SK-N-SH (cell line): ENCODE measurements at regions not wholly inside any gene's neighbourhood (a gene's known extent, or its start where the extent isn't known, plus 50 kb on each side); places are given as distances from the start of the nearest gene placed in this dataset.

Source experiments
- CTCF ChIA-PET: fragments of 300-600, 350-600 bp; formaldehyde crosslinking; extraction: SDS; loops from one replicate; lab custom pipeline; 2021; lab: Yijun Ruan, JAX
- POLR2A ChIA-PET: fragments of 350-600 bp; sonication (Branson Sonifier 250); formaldehyde crosslinking; extraction: SDS; loops from one replicate; lab custom pipeline; 2020; ENCODE audit warnings: antibody characterized with exemption, inconsistent platforms; lab: Yijun Ruan, JAX
- DNase-seq: peaks from one replicate; pipeline ENCODE4 v3.0.0; 2012
- H2AFZ ChIP-seq: fragments of 200-600 bp; sonication (generic); 2 replicates; pipeline ENCODE4 v1.8.1; 2016; ENCODE audit warnings: antibody characterized with exemption, mild to moderate bottlenecking, low read depth
- H3F3A ChIP-seq: fragments of 200-600 bp; sonication (generic); replicated peaks from 2 replicates; pipeline ENCODE3; 2016; ENCODE audit warnings: antibody characterized with exemption, mild to moderate bottlenecking; ENCODE audit not compliant: insufficient read depth
- H3K27ac ChIP-seq, 2 experiments: fragments of 200-500 bp in 1 of 2; fragments of 200-600 bp in 1 of 2; sonication (Bioruptor generic) in 1 of 2; sonication (generic), shearing (Covaris generic) in 1 of 2; 2 replicates each; pipeline versions ENCODE4 v1.5.1 to v1.6.1; 2014 to 2016; ENCODE audit warnings: low read depth in 2 of 2, inconsistent platforms in 1 of 2, low read length in 1 of 2, mild to moderate bottlenecking in 1 of 2, mixed read lengths in 1 of 2
- H3K27me3 ChIP-seq: fragments of 200-600 bp; sonication (generic), shearing (Covaris generic); 2 replicates; pipeline ENCODE4 v1.6.1; 2016; ENCODE audit warnings: mixed run types; ENCODE audit not compliant: insufficient read depth
- H3K36me3 ChIP-seq, 2 experiments: fragments of 200-500 bp in 1 of 2; fragments of 200-600 bp in 1 of 2; sonication (Bioruptor generic) in 1 of 2; sonication (generic) in 1 of 2; replicated peaks in 1 of 2; 2 replicates each; pipeline versions ENCODE3 to v1.5.1; 2014 to 2016; ENCODE audit warnings: low read length in 1 of 2, mild to moderate bottlenecking in 1 of 2; ENCODE audit not compliant: insufficient read depth in 2 of 2, control insufficient read depth in 1 of 2
- H3K4me1 ChIP-seq, 2 experiments: fragments of 200-500 bp in 1 of 2; fragments of 200-600 bp in 1 of 2; sonication (Bioruptor generic) in 1 of 2; sonication (generic), shearing (Covaris generic) in 1 of 2; 2 replicates each; pipeline versions ENCODE4 v1.5.1 to v1.6.1; 2014 to 2016; ENCODE audit warnings: low read depth in 1 of 2, low read length in 1 of 2, mixed run types in 1 of 2; ENCODE audit not compliant: insufficient read depth in 2 of 2, control insufficient read depth in 1 of 2
- H3K4me2 ChIP-seq: fragments of 200-600 bp; sonication (generic), shearing (Covaris generic); 2 replicates; pipeline ENCODE4 v1.6.1; 2017; ENCODE audit warnings: mixed run types
- H3K4me3 ChIP-seq, 2 experiments: fragments of 200-500 bp in 1 of 2; fragments of 200-600 bp in 1 of 2; sonication (Bioruptor generic) in 1 of 2; sonication (generic), shearing (Covaris generic) in 1 of 2; 2 replicates each; pipeline versions ENCODE4 v1.5.1 to v1.8.1; 2014 to 2016; ENCODE audit warnings: low read depth in 2 of 2, inconsistent platforms in 1 of 2, low read length in 1 of 2, mild to moderate bottlenecking in 1 of 2, mixed read lengths in 1 of 2, moderate library complexity in 1 of 2
- H3K79me2 ChIP-seq: fragments of 200-600 bp; sonication (generic); 2 replicates; pipeline ENCODE4 v1.8.1; 2017; ENCODE audit warnings: mild to moderate bottlenecking; ENCODE audit not compliant: insufficient read depth
- H3K9ac ChIP-seq: fragments of 200-600 bp; sonication (generic); 2 replicates; pipeline ENCODE4 v1.6.1; 2017; ENCODE audit warnings: mixed run types
- H3K9me2 ChIP-seq: fragments of 200-600 bp; sonication (generic); 2 replicates; pipeline ENCODE4 v1.6.1; 2017; ENCODE audit warnings: mixed run types
- H3K9me3 ChIP-seq: fragments of 200-600 bp; sonication (generic); 2 replicates; pipeline ENCODE4 v1.6.1; 2017; ENCODE audit warnings: mixed run types, mild to moderate bottlenecking, moderate library complexity
- H4K20me1 ChIP-seq: fragments of 200-600 bp; sonication (generic); 2 replicates; pipeline ENCODE4 v1.6.1; 2017; ENCODE audit warnings: mild to moderate bottlenecking, mixed run types; ENCODE audit not compliant: insufficient read depth
- CHD2 ChIP-seq: fragments of 150-350 bp; IDR thresholded peaks from 2 replicates; pipeline ENCODE4 v1.6.1; 2018; ENCODE audit warnings: low read length; ENCODE audit not compliant: partially characterized antibody
- EP300 ChIP-seq, 2 experiments: IDR thresholded peaks; 2 replicates each; pipeline versions ENCODE4 v1.4.0 to v1.6.1; 2012; ENCODE audit warnings: borderline replicate concordance in 1 of 2, low read depth in 1 of 2, low read length in 1 of 2
- FOSL2 ChIP-seq: IDR thresholded peaks from 2 replicates; pipeline ENCODE4 v1.4.0; 2012; ENCODE audit warnings: low read depth, mild to moderate bottlenecking, moderate library complexity, borderline replicate concordance
- MEF2A ChIP-seq: IDR thresholded peaks from 2 replicates; pipeline ENCODE4 v1.4.0; 2012; ENCODE audit warnings: low read depth, borderline replicate concordance
- MXI1 ChIP-seq: IDR thresholded peaks from 2 replicates; pipeline ENCODE4 v1.6.1; 2012; ENCODE audit warnings: mild to moderate bottlenecking, low read depth, low read length, improper control_type of control experiment
- NRF1 ChIP-seq: IDR thresholded peaks from 2 replicates; pipeline ENCODE4 v1.6.1; 2012; ENCODE audit warnings: low read depth, mild to moderate bottlenecking, low read length
- POLR2AphosphoS5 ChIP-seq: IDR thresholded peaks from 2 replicates; pipeline ENCODE4 v1.6.1; 2012; ENCODE audit warnings: low read depth, low read length
- RAD21 ChIP-seq: IDR thresholded peaks from 2 replicates; pipeline ENCODE4 v1.6.1; 2012; ENCODE audit warnings: mild to moderate bottlenecking, low read length
- RXRA ChIP-seq: IDR thresholded peaks from 2 replicates; pipeline ENCODE4 v1.4.0; 2012; ENCODE audit warnings: low read depth, mild to moderate bottlenecking, borderline replicate concordance
- SMC3 ChIP-seq: IDR thresholded peaks from 2 replicates; pipeline ENCODE4 v1.6.1; 2012; ENCODE audit warnings: low read depth, low read length, improper control_type of control experiment
- TAF1 ChIP-seq: IDR thresholded peaks from 2 replicates; pipeline ENCODE4 v1.6.1; 2012; ENCODE audit warnings: low read depth, mild to moderate bottlenecking, low read length, moderate library complexity, borderline replicate concordance
- YY1 ChIP-seq: IDR thresholded peaks from 2 replicates; pipeline ENCODE4 v1.4.0; 2012; ENCODE audit warnings: low read depth, mild to moderate bottlenecking
- WGBS: methylation state at CpG from one replicate; pipeline ENCODE4 v1.1.6; 2017; ENCODE audit warnings: low lambda C conversion rate; 5-methylcytosine and 5-hydroxymethylcytosine counted together
- TF ChIP-seq, protein P1 (sequence below): IDR thresholded peaks from 2 replicates; pipeline ENCODE4; 2012
- TF ChIP-seq, protein P2 (sequence below): fragments of 150-350 bp; IDR thresholded peaks from 2 replicates; pipeline ENCODE4 v1.6.1; 2017; ENCODE audit warnings: antibody characterized with exemption, low read length, low read depth, borderline replicate concordance
- TF ChIP-seq, protein P3 (sequence below): IDR thresholded peaks from 2 replicates; pipeline ENCODE4 v1.4.0; 2012; ENCODE audit warnings: low read depth
- TF ChIP-seq, protein P4 (sequence below): fragments of 200-600 bp; sonication (generic); IDR thresholded peaks from 2 replicates; pipeline ENCODE4 v1.6.1; 2017; ENCODE audit warnings: antibody characterized with exemption, mild to moderate bottlenecking, moderate library complexity
- TF ChIP-seq, protein P5 (sequence below): IDR thresholded peaks from 2 replicates; pipeline ENCODE4 v1.4.0; 2012; ENCODE audit warnings: low read depth, borderline replicate concordance

DNA sequence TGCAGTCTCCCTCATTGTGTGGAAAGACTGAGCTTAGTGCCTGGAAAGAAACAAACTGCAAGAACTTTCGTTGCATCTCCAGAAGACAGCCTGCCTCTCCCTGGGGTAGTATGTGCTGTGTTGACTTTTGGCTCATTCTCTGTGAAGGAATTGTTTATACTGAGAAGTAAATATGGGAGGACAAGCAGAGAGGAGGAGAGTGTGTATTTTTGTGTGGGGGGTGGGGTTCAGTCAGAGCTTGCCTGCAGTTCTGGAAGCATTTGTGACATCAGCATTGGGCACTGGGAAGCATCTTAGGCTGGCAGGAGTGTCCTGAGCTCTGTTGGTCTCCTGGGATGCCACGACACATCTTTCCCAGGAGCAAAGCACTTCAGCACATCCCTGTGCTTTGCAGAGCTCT is 147.9 kb downstream of the HS3ST3B1 start (continued):
- TF ChIP-seq TAF1 (no peak), NRF1 (no peak), FOSL2 (no peak), MEF2A (no peak)
- TF ChIP-seq, protein P1, sequence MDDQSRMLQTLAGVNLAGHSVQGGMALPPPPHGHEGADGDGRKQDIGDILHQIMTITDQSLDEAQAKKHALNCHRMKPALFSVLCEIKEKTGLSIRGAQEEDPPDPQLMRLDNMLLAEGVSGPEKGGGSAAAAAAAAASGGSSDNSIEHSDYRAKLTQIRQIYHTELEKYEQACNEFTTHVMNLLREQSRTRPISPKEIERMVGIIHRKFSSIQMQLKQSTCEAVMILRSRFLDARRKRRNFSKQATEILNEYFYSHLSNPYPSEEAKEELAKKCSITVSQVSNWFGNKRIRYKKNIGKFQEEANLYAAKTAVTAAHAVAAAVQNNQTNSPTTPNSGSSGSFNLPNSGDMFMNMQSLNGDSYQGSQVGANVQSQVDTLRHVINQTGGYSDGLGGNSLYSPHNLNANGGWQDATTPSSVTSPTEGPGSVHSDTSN: no peak

DNA sequence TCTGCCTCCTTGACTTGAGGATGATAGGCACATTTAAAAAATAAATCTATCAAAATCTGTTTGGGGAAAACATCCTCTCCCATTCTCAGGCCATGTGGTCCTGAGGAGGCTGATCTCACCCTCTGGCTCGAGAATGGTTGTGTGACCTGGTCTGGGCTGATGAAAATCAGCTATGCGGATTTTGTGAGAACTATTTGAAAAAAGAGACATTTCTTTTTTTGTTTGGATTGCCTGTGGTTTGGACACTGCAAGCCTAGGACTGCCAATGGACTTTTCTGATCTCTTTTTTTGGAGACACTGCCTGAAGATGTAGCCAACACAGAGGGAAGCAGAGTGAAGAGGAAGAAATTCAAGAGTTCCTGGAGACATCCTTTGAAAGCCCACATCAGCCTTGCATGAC is 145.9 kb downstream of the HS3ST3B1 start:
- Histone ChIP-seq H3K4me1 (no peaks in the 10 kb centered on the region), H3K27me3 (no peaks in the 10 kb centered on the region; the same call in 1 of the 2 replicates), H3K9ac (no peak overlapping the region), H2AFZ (no peak overlapping the region), H3K36me3 (no peaks in the 10 kb centered on the region), H3K4me2 (no peak overlapping the region), H3F3A (no peaks in the 10 kb centered on the region), H3K9me2 (no peaks in the 10 kb centered on the region), H3K9me3 (no peaks in the 10 kb centered on the region), H3K4me3 (no peak overlapping the region), H3K27ac (no peak overlapping the region), H3K79me2 (no peaks in the 10 kb centered on the region)
- CTCF ChIA-PET: no interaction called here
- WGBS: 5% methylated on average over 2 of the region's 2 CpGs
- POLR2A ChIA-PET: no interaction called here
- no peak for DNase-seq
- TF ChIP-seq, protein P2, sequence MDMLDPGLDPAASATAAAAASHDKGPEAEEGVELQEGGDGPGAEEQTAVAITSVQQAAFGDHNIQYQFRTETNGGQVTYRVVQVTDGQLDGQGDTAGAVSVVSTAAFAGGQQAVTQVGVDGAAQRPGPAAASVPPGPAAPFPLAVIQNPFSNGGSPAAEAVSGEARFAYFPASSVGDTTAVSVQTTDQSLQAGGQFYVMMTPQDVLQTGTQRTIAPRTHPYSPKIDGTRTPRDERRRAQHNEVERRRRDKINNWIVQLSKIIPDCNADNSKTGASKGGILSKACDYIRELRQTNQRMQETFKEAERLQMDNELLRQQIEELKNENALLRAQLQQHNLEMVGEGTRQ: no peak
- TF ChIP-seq, all 33 proteins: peak for 0
- no peaks in the 10 kb centered on the region for H4K20me1 ChIP-seq

DNA sequence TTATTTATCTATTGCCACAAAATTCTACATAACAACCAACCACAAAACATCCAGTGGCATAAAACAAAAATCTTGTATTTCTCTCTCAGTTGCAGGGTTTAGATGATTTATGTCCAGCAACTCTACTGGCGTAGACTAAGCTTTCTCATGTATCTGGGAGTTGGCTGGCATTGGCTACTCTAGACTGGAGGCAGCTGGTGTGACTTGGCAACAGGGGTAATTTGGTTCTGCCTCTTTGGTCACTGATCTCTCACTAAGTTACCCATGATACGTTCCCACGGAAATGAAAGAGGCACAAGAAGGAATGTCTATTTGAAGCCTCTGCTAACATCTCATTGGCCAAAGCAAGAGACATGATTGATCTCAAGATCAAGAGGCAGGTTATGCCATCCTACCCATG is 144.0 kb downstream of the HS3ST3B1 start:
- no peaks in the 10 kb centered on the region for H3K79me2 ChIP-seq
- DNase-seq: no peak
- H3K27me3 ChIP-seq: no peaks in the 10 kb centered on the region; the same call in 1 of the 2 replicates
- no peak overlapping the region for H2AFZ ChIP-seq
- no peaks in the 10 kb centered on the region for H3K9me2 ChIP-seq
- no peak overlapping the region for H3K27ac ChIP-seq
- H3K9me3 ChIP-seq: no peaks in the 10 kb centered on the region
- no peaks in the 10 kb centered on the region for H4K20me1 ChIP-seq
- no peaks in the 10 kb centered on the region for H3F3A ChIP-seq
- 11% methylated on average over 3 of the region's 3 CpGs for WGBS
- H3K4me1 ChIP-seq: no peaks in the 10 kb centered on the region
- ChIA-PET POLR2A (no interaction called here), CTCF (no interaction called here)
- no peak overlapping the region for H3K9ac ChIP-seq
- H3K4me3 ChIP-seq: no peak overlapping the region
- no peak overlapping the region for H3K4me2 ChIP-seq
- no peaks in the 10 kb centered on the region for H3K36me3 ChIP-seq
- no peak for TF ChIP-seq POLR2AphosphoS5
- no peak for TF ChIP-seq CHD2
- no peak for TF ChIP-seq RXRA
- TF ChIP-seq MXI1: no peak
- no peak for TF ChIP-seq NRF1
- no peak for TF ChIP-seq YY1
- no peak for TF ChIP-seq SMC3
- TF ChIP-seq EP300 (IDR thresholded peaks at IDR 0.05; ENCODE audit: borderline replicate concordance in 1 of 2, low read depth in 1 of 2, low read length in 1 of 2): no peak
- TF ChIP-seq, protein P3, sequence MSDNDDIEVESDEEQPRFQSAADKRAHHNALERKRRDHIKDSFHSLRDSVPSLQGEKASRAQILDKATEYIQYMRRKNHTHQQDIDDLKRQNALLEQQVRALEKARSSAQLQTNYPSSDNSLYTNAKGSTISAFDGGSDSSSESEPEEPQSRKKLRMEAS: no peak
- no peak for TF ChIP-seq RAD21
- TF ChIP-seq, protein P4, sequence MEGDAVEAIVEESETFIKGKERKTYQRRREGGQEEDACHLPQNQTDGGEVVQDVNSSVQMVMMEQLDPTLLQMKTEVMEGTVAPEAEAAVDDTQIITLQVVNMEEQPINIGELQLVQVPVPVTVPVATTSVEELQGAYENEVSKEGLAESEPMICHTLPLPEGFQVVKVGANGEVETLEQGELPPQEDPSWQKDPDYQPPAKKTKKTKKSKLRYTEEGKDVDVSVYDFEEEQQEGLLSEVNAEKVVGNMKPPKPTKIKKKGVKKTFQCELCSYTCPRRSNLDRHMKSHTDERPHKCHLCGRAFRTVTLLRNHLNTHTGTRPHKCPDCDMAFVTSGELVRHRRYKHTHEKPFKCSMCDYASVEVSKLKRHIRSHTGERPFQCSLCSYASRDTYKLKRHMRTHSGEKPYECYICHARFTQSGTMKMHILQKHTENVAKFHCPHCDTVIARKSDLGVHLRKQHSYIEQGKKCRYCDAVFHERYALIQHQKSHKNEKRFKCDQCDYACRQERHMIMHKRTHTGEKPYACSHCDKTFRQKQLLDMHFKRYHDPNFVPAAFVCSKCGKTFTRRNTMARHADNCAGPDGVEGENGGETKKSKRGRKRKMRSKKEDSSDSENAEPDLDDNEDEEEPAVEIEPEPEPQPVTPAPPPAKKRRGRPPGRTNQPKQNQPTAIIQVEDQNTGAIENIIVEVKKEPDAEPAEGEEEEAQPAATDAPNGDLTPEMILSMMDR: no peak
- TF ChIP-seq, protein P1: no peak
- TF ChIP-seq FOSL2: no peak
- TF ChIP-seq, protein P5, sequence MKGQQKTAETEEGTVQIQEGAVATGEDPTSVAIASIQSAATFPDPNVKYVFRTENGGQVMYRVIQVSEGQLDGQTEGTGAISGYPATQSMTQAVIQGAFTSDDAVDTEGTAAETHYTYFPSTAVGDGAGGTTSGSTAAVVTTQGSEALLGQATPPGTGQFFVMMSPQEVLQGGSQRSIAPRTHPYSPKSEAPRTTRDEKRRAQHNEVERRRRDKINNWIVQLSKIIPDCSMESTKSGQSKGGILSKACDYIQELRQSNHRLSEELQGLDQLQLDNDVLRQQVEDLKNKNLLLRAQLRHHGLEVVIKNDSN: no peak
- no peak for TF ChIP-seq TAF1
